GM18505 (cell line): ENCODE measurements at regions not wholly inside any gene's neighbourhood (a gene's known extent, or its start where the extent isn't known, plus 50 kb on each side); places are given as distances from the start of the nearest gene placed in this dataset.
"Not testable (repeated sequence)": the region's sequence is repeated elsewhere in the genome, so short reads cannot be mapped to it uniquely, and the experiment has no call there.

ENCODE experiments used
- ATAC-seq: cut with Tn5 transposase; IDR thresholded peaks from one replicate; pipeline ENCODE4 v1.9.1; 2021; ENCODE audit not compliant: unreplicated experiment
- POLR2A ChIP-seq: IDR thresholded peaks from 4 replicates; pipeline ENCODE4 v1.6.1; 2011; ENCODE audit warnings: borderline replicate concordance; ENCODE audit not compliant: insufficient read depth, insufficient read length; ENCODE audit errors: extremely low read depth

- no peak for TF ChIP-seq POLR2A
- no peak for ATAC-seq
Observed at GRCh38 chr9:101880846-101881245, 142.4 kb upstream of the GRIN3A start.

DNA sequence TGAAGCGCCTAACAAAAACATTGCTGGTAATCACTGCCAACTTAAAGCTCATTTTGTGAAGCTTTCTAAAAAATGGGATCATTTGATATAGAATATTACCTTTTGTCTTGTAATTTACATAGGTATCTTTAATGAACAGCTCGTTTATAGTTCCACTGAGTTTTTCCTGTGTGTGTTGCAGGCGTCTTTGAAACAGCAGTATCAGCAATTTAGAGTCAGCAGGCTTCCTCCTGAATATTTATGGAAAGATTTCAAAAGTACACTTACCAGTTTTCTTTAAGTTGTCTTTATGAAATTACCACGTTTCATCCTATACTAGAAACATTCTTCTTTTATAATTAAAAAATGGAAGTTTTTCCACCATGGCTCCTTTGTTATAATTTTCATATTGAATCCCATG is 140.3 kb upstream of the GRIN3A start:
- ATAC-seq: no peak

GRCh38 chr9:101877439-101877838 is 139.0 kb upstream of the GRIN3A start:
- no peak for TF ChIP-seq POLR2A
- no peak for ATAC-seq

More for the DNA sequence above, 140.3 kb upstream of the GRIN3A start:
- no peak for TF ChIP-seq POLR2A

DNA sequence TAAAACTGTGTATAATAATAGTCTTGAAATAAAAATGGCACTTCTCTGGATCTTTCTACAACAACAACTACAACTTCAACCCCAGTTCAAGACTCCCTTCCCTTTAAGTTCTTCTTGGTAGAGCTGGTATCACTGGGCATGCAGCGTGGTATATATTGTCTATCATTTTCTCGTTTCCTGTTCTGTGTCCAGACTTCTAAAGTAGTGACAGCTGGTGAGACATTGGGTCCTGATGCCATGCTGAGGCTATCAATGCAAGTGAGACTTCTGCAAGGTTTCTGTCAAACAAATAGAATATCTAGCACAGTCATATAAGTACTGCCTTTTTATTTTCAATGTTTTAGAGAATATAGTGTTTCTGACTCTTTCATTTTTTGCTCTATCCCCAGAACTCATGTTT is 123.0 kb upstream of the GRIN3A start:
- ATAC-seq: no peak
- TF ChIP-seq POLR2A: no peak

DNA sequence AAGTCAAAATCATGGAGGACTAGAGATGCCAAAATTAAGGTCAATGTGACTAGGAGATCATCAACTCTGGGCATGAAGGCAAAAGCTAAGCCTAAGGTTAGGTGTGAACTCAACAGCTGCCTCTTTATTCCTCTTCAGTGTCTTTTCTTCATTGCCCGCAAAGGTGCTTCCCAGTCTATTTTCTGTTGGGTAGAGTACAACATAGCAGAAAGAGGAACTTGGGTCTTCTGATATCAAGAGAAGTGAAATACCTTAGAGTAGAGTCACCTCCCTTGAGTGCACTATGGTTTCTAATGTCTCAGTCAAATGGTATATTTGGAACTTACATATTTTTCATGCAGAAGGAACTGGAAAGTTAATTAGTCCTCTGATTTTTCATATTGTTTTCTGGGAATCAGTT is 122.5 kb upstream of the GRIN3A start:
- no peak for ATAC-seq
- no peak for TF ChIP-seq POLR2A

- no peak for ATAC-seq
- no peak for TF ChIP-seq POLR2A
Observed at GRCh38 chr9:101859620-101860019, 121.2 kb upstream of the GRIN3A start.

DNA sequence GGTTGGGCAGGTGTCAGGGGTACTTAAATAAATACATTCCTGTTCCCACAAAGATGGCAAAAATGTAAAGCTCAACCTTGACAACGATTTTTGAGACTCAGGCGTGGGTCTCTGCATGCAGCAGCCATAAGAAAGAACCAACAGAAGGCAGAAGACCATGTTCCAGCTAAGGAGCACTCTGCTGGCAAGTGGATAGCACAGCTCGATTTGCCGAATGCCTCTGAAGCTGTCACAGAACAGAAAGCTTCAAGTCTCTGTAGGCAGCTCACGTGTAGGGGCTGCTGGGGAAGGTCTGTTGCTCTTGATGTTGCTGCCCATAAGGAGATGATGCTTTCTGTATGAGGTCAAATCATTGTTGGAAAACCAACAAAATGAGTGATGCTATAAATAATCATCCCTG is 119.6 kb upstream of the GRIN3A start:
- no peak for TF ChIP-seq POLR2A
- no peak for ATAC-seq

DNA sequence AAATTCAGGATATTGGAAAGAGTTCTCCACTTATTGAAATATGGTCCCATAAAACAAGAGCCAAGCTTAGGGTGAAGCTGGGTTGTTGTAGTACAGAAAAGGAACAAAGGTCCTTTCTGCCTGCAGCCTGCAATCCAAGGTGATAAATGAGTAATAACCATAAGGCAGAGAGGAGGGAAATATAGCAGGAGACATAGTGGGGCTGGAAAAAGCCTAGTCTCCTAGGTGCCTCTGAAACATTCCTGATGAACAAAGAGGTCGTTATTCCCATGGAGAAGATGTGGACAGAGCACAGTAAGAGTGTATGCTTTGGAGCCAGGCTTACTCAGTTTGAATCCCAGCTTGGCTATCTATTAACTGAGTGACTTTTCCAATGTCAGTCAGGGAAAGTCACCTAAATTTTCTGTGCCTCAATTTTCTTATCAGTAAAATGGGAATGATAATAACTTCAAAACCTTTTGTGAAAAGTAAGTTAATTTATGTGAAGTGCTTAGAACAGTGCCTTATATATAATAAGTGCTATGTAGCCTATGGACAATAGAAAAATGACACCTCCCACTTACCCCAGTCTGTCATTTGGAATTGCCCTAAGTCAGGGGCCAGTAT is 110.8 kb upstream of the GRIN3A start:
- ATAC-seq: no peak

GRCh38 chr9:101848485-101848919 is 110.1 kb upstream of the GRIN3A start:
- no peak for TF ChIP-seq POLR2A
- no peak for ATAC-seq

More for the DNA sequence above, 110.8 kb upstream of the GRIN3A start:
- TF ChIP-seq POLR2A: no peak

GRCh38 chr9:101846161-101846560 is 107.7 kb upstream of the GRIN3A start:
- no peak for ATAC-seq
- TF ChIP-seq POLR2A: no peak

- ATAC-seq: no peak
- no peak for TF ChIP-seq POLR2A
Observed at GRCh38 chr9:101840694-101841188, 102.3 kb upstream of the GRIN3A start.

DNA sequence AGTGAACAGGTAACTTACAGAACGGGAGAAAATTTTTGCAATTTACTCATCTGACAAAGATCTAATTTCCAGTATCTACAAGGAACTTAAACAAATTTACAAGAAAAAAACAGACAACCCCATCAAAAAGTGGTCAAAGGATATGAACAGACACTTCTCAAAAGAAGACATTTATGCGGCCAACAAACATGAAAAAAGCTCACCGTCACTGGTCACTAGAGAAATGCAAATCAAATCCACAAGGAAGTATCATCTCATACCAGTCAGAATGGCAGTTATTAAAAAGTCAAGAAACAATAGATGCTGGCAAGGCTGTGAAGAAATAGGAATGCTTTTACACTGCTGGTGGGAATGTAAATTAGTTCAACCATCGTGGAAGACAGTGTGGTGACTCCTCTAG is 100.5 kb upstream of the GRIN3A start:
- ATAC-seq: not testable (repeated sequence)

GRCh38 chr9:101836021-101836420 is 97.6 kb upstream of the GRIN3A start:
- no peak for TF ChIP-seq POLR2A
- ATAC-seq: no peak

DNA sequence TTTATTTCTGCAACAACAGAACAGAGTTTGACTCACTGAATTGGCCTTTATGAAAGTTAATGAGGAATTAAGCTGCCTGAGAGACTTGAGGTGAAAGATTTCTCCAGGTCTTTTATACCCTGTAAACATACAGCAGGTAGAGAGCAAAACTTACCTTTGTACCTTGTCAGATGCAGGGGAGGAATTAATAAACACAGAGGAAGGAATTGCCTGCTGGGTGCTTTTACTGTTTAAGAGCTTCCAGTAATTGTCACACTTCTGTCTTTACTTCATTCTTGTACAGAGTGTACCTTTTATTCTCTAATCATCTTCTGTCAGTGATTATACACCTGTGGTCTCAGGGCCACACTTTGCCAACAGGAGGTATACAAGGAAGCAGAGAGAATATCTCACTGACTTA is 94.0 kb upstream of the GRIN3A start:
- no peak for ATAC-seq

DNA sequence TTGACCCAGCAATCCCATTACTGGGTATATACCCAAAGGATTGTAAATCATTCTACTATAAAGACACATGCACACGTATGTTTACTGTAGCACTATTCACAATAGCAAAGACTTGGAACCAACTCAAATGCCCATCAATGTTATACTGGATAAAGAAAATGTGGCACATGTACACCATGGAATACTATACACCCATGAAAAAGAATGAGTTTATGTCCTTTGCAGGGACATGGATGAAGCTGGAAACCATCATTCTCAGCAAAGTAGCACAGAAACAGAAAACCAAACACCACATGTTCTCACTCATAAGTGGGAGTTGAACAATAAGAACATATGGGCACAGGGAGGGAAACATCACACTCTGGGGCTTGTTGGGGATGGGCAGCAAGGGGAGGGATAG is 83.0 kb upstream of the GRIN3A start:
- not testable (repeated sequence) for ATAC-seq

More for the DNA sequence above, 94.0 kb upstream of the GRIN3A start:
- no peak for TF ChIP-seq POLR2A

GRCh38 chr9:101820983-101821382 is 82.5 kb upstream of the GRIN3A start:
- ATAC-seq: not testable (repeated sequence)
